IMR-90 (cell line): ENCODE measurements at regions not wholly inside any gene's neighbourhood (a gene's known extent, or its start where the extent isn't known, plus 50 kb on each side); places are given as distances from the start of the nearest gene placed in this dataset.
"Not testable (repeated sequence)": the region's sequence is repeated elsewhere in the genome, so short reads cannot be mapped to it uniquely, and the experiment has no call there.

Experiments
- CHD1 ChIP-seq: IDR thresholded peaks from 2 replicates; pipeline ENCODE4 v1.6.1; 2012; ENCODE audit warnings: low read depth, low read length, improper control_type of control experiment
- MXI1 ChIP-seq: IDR thresholded peaks from 2 replicates; pipeline ENCODE4 v1.6.1; 2012; ENCODE audit warnings: low read depth, mild to moderate bottlenecking, low read length, moderate library complexity, borderline replicate concordance
- NFE2L2 ChIP-seq: fragments of 150-350 bp; IDR thresholded peaks from 2 replicates; pipeline ENCODE4 v1.6.1; 2016; ENCODE audit warnings: low read depth, mild to moderate bottlenecking, low read length
- POLR2A ChIP-seq: IDR thresholded peaks from 2 replicates; pipeline ENCODE4 v1.6.1; 2012; ENCODE audit warnings: mild to moderate bottlenecking, low read depth, low read length
- SMC3 ChIP-seq: fragments of 150-350 bp; IDR thresholded peaks from 2 replicates; pipeline ENCODE4 v1.6.1; 2016; ENCODE audit warnings: low read depth, mild to moderate bottlenecking, antibody characterized with exemption, low read length, moderate library complexity
- TF ChIP-seq, protein P1 (sequence below): conservative IDR thresholded peaks from 2 replicates; pipeline ENCODE4 v1.5.1; 2012; ENCODE audit warnings: mild to moderate bottlenecking, low read depth, low read length, improper control_type of control experiment
- TF ChIP-seq, protein P2 (sequence below): fragments of 150-350 bp; IDR thresholded peaks from 2 replicates; pipeline ENCODE4 v1.6.1; 2016; ENCODE audit warnings: low read depth, mild to moderate bottlenecking, low read length, moderate library complexity, borderline replicate concordance

DNA sequence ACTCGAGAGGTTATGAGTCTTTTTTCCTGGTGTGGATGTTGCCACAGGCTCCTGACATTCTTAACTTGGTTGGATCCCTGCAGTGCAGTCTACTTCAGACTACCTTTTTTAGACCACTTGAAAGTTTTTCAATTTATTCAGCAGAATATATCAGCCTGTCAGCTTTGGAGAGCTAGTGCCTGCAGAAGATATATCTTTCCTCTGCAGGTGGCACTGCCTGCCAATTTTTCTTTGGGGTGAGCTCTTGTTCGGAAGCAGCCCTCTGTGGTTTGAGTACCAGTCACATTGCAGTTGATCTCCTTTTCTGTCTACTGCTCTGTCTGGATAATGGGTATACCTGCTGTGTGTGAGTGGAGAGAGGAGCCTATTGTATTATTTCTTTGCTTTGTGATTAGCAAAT, 730.4 kb downstream of the PRIM2 start:
- TF ChIP-seq, protein P1, sequence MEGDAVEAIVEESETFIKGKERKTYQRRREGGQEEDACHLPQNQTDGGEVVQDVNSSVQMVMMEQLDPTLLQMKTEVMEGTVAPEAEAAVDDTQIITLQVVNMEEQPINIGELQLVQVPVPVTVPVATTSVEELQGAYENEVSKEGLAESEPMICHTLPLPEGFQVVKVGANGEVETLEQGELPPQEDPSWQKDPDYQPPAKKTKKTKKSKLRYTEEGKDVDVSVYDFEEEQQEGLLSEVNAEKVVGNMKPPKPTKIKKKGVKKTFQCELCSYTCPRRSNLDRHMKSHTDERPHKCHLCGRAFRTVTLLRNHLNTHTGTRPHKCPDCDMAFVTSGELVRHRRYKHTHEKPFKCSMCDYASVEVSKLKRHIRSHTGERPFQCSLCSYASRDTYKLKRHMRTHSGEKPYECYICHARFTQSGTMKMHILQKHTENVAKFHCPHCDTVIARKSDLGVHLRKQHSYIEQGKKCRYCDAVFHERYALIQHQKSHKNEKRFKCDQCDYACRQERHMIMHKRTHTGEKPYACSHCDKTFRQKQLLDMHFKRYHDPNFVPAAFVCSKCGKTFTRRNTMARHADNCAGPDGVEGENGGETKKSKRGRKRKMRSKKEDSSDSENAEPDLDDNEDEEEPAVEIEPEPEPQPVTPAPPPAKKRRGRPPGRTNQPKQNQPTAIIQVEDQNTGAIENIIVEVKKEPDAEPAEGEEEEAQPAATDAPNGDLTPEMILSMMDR: not testable (repeated sequence)
- not testable (repeated sequence) for TF ChIP-seq SMC3, POLR2A, NFE2L2, CHD1, MXI1
- TF ChIP-seq, protein P2, sequence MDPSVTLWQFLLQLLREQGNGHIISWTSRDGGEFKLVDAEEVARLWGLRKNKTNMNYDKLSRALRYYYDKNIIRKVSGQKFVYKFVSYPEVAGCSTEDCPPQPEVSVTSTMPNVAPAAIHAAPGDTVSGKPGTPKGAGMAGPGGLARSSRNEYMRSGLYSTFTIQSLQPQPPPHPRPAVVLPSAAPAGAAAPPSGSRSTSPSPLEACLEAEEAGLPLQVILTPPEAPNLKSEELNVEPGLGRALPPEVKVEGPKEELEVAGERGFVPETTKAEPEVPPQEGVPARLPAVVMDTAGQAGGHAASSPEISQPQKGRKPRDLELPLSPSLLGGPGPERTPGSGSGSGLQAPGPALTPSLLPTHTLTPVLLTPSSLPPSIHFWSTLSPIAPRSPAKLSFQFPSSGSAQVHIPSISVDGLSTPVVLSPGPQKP: not testable (repeated sequence)
